ENCODE measurements at regions not wholly inside any gene's neighbourhood (a gene's known extent, or its start where the extent isn't known, plus 50 kb on each side); places are given as distances from the start of the nearest gene placed in this dataset.

GRCh38 chr5:68795190-68795589 lies 298.6 kb upstream of the SLC30A5 start:
- no peak for TF ChIP-seq CTCF (IDR thresholded peaks at IDR 0.05)
- no peak for TF ChIP-seq POLR2A (IDR thresholded peaks at IDR 0.05)
